ENCODE measurements at regions not wholly inside any gene's neighbourhood (a gene's known extent, or its start where the extent isn't known, plus 50 kb on each side); places are given as distances from the start of the nearest gene placed in this dataset.

GRCh38 chr13:85698256-85698655 is 101.0 kb downstream of the SLITRK6 start:
- Histone ChIP-seq H3K4me3 (no peak overlapping the region), H3K4me1 (replicated peaks in 1 of 2) (no peaks in the 10 kb centered on the region), H3K27ac (no peak overlapping the region)
- in situ Hi-C loops (cut with MboI; ENCODE audit: low pct_unique_long_range_greater_than_20kb in 2 of 9, low sequenced_read_pairs in 9 of 9, unreplicated experiment in 9 of 9): no loop called here
- ATAC-seq (replicated peaks in 6 of 8): no peak
- WGBS, 10 experiments: 0 to 80% (median 57%) methylated on average over 3 to 4 of the region's 4 CpGs

GRCh38 chr13:85694992-85695391 is 104.2 kb downstream of the SLITRK6 start:
- ATAC-seq (replicated peaks in 6 of 8): no peak
- H3K4me1 ChIP-seq (replicated peaks in 1 of 2): no peaks in the 10 kb centered on the region
- in situ Hi-C loops (cut with MboI; ENCODE audit: low pct_unique_long_range_greater_than_20kb in 2 of 9, low sequenced_read_pairs in 9 of 9, unreplicated experiment in 9 of 9): no loop called here
- 0 to 91% (median 57%) methylated on average over 4 of the region's 4 CpGs; no CpG with 5 or more reads in 1 of the 10 experiments for WGBS, 10 experiments
- H3K4me3 ChIP-seq: no peak overlapping the region
- no peak overlapping the region for H3K27ac ChIP-seq

GRCh38 chr13:85693889-85694511 is 105.2 kb downstream of the SLITRK6 start:
- in situ Hi-C loops (cut with MboI; ENCODE audit: low pct_unique_long_range_greater_than_20kb in 2 of 9, low sequenced_read_pairs in 9 of 9, unreplicated experiment in 9 of 9): no loop called here
- peak in 1 of 8 experiments; percentile 27 for ATAC-seq (replicated peaks in 6 of 8)
- WGBS, 10 experiments: 9 to 98% (median 81%) methylated on average over 2 to 6 of the region's 7 CpGs

GRCh38 chr13:85690368-85690767 is 108.9 kb downstream of the SLITRK6 start:
- ATAC-seq (replicated peaks in 6 of 8): no peak
- WGBS, 10 experiments: 0 to 100% (median 0%) methylated on average over 1 of the region's 1 CpG; no CpG with 5 or more reads in 1 of the 10 experiments
- Histone ChIP-seq H3K27ac (no peak overlapping the region), H3K4me3 (no peak overlapping the region), H3K4me1 (replicated peaks in 1 of 2) (no peaks in the 10 kb centered on the region)
- in situ Hi-C loops (cut with MboI; ENCODE audit: low pct_unique_long_range_greater_than_20kb in 2 of 9, low sequenced_read_pairs in 9 of 9, unreplicated experiment in 9 of 9): no loop called here

More at GRCh38 chr13:85693889-85694511, 105.2 kb downstream of the SLITRK6 start:
- Histone ChIP-seq H3K4me3 (no peak overlapping the region), H3K27ac (no peak overlapping the region), H3K4me1 (replicated peaks in 1 of 2) (no peaks in the 10 kb centered on the region)

GRCh38 chr13:85685436-85685835 is 113.8 kb downstream of the SLITRK6 start:
- no peaks in the 10 kb centered on the region for H3K4me1 ChIP-seq (replicated peaks in 1 of 2)
- ATAC-seq (replicated peaks in 6 of 8): no peak
- in situ Hi-C loops (cut with MboI; ENCODE audit: low pct_unique_long_range_greater_than_20kb in 2 of 9, low sequenced_read_pairs in 9 of 9, unreplicated experiment in 9 of 9): no loop called here
- H3K4me3 ChIP-seq: no peak overlapping the region
- H3K27ac ChIP-seq: no peak overlapping the region
- WGBS, 10 experiments: 0 to 100% (median 85%) methylated on average over 1 of the region's 1 CpG; no CpG with 5 or more reads in 4 of the 10 experiments

- 0 to 83% (median 39%) methylated on average over 1 to 8 of the region's 8 CpGs; no CpG with 5 or more reads in 2 of the 10 experiments for WGBS, 10 experiments
- Histone ChIP-seq H3K4me1 (replicated peaks in 1 of 2) (no peaks in the 10 kb centered on the region), H3K27ac (no peak overlapping the region), H3K4me3 (no peak overlapping the region)
- no peak for ATAC-seq (replicated peaks in 6 of 8)
- in situ Hi-C loops (cut with MboI; ENCODE audit: low pct_unique_long_range_greater_than_20kb in 2 of 9, low sequenced_read_pairs in 9 of 9, unreplicated experiment in 9 of 9): no loop called here
Observed at GRCh38 chr13:85675151-85675907, 123.9 kb downstream of the SLITRK6 start.

GRCh38 chr13:85671336-85671735 is 127.9 kb downstream of the SLITRK6 start:
- H3K27ac ChIP-seq: no peak overlapping the region
- peaks cover 0 to 2% of the 10 kb centered on the region in 2 donors for H3K4me1 ChIP-seq (replicated peaks in 1 of 2)
- in situ Hi-C loops (cut with MboI; ENCODE audit: low pct_unique_long_range_greater_than_20kb in 2 of 9, low sequenced_read_pairs in 9 of 9, unreplicated experiment in 9 of 9): no loop called here
- WGBS, 10 experiments: 0 to 100% (median 92%) methylated on average over 1 to 3 of the region's 3 CpGs
- no peak overlapping the region for H3K4me3 ChIP-seq
- no peak for ATAC-seq (replicated peaks in 6 of 8)

GRCh38 chr13:85666356-85666755 is 132.9 kb downstream of the SLITRK6 start:
- no peak for ATAC-seq (replicated peaks in 6 of 8)
- Histone ChIP-seq H3K4me3 (no peak overlapping the region), H3K4me1 (replicated peaks in 1 of 2) (peaks cover 0 to 3% of the 10 kb centered on the region in 2 donors), H3K27ac (no peak overlapping the region)
- in situ Hi-C loops (cut with MboI; ENCODE audit: low pct_unique_long_range_greater_than_20kb in 2 of 9, low sequenced_read_pairs in 9 of 9, unreplicated experiment in 9 of 9): no loop called here
- 11 to 66% (median 43%) methylated on average over 2 to 3 of the region's 3 CpGs; no CpG with 5 or more reads in 1 of the 10 experiments for WGBS, 10 experiments

- in situ Hi-C loops (cut with MboI; ENCODE audit: low pct_unique_long_range_greater_than_20kb in 2 of 9, low sequenced_read_pairs in 9 of 9, unreplicated experiment in 9 of 9): no loop called here
- WGBS, 10 experiments: 0 to 100% (median 81%) methylated on average over 1 to 4 of the region's 4 CpGs
- H3K4me3 ChIP-seq: no peak overlapping the region
- peak in 5 of 8 experiments; percentile 22 to 72 (median 54) for ATAC-seq (replicated peaks in 6 of 8)
- H3K27ac ChIP-seq: no peak overlapping the region
- peaks cover 0 to 3% of the 10 kb centered on the region in 2 donors for H3K4me1 ChIP-seq (replicated peaks in 1 of 2)
Observed at GRCh38 chr13:85665286-85665685, 133.9 kb downstream of the SLITRK6 start.

GRCh38 chr13:85663856-85664255 is 135.4 kb downstream of the SLITRK6 start:
- ATAC-seq (replicated peaks in 6 of 8): no peak
- in situ Hi-C loops (cut with MboI; ENCODE audit: low pct_unique_long_range_greater_than_20kb in 2 of 9, low sequenced_read_pairs in 9 of 9, unreplicated experiment in 9 of 9): no loop called here
- WGBS, 10 experiments: 0 to 100% (median 83%) methylated on average over 1 of the region's 1 CpG; no CpG with 5 or more reads in 1 of the 10 experiments
- no peak overlapping the region for H3K27ac ChIP-seq
- no peak overlapping the region for H3K4me3 ChIP-seq
- peaks cover 0 to 3% of the 10 kb centered on the region in 2 donors for H3K4me1 ChIP-seq (replicated peaks in 1 of 2)

GRCh38 chr13:85662186-85662585 is 137.0 kb downstream of the SLITRK6 start:
- in situ Hi-C loops (cut with MboI; ENCODE audit: low pct_unique_long_range_greater_than_20kb in 2 of 9, low sequenced_read_pairs in 9 of 9, unreplicated experiment in 9 of 9): no loop called here
- no peak for ATAC-seq (replicated peaks in 6 of 8)
- H3K4me3 ChIP-seq: no peak overlapping the region
- H3K4me1 ChIP-seq (replicated peaks in 1 of 2): peaks cover 0 to 3% of the 10 kb centered on the region in 2 donors
- H3K27ac ChIP-seq: no peak overlapping the region

- no peak overlapping the region for H3K4me3 ChIP-seq
- in situ Hi-C loops (cut with MboI; ENCODE audit: low pct_unique_long_range_greater_than_20kb in 2 of 9, low sequenced_read_pairs in 9 of 9, unreplicated experiment in 9 of 9): no loop called here
- no peak overlapping the region for H3K27ac ChIP-seq
- no peak for ATAC-seq (replicated peaks in 6 of 8)
- peaks cover 0 to 3% of the 10 kb centered on the region in 2 donors for H3K4me1 ChIP-seq (replicated peaks in 1 of 2)
Observed at GRCh38 chr13:85661675-85662074, 137.5 kb downstream of the SLITRK6 start.

GRCh38 chr13:85659493-85659892 is 139.7 kb downstream of the SLITRK6 start:
- no peak overlapping the region for H3K4me3 ChIP-seq
- in situ Hi-C loops (cut with MboI; ENCODE audit: low pct_unique_long_range_greater_than_20kb in 2 of 9, low sequenced_read_pairs in 9 of 9, unreplicated experiment in 9 of 9): no loop called here
- no peaks in the 10 kb centered on the region for H3K4me1 ChIP-seq (replicated peaks in 1 of 2)
- H3K27ac ChIP-seq: no peak overlapping the region
- 0 to 100% (median 80%) methylated on average over 2 to 4 of the region's 4 CpGs; no CpG with 5 or more reads in 1 of the 10 experiments for WGBS, 10 experiments
- peak in 1 of 8 experiments; percentile 73 for ATAC-seq (replicated peaks in 6 of 8)

GRCh38 chr13:85657942-85658341 is 141.3 kb downstream of the SLITRK6 start:
- H3K4me1 ChIP-seq (replicated peaks in 1 of 2): no peaks in the 10 kb centered on the region
- no peak overlapping the region for H3K27ac ChIP-seq
- no peak overlapping the region for H3K4me3 ChIP-seq
- no peak for ATAC-seq (replicated peaks in 6 of 8)
- in situ Hi-C loops (cut with MboI; ENCODE audit: low pct_unique_long_range_greater_than_20kb in 2 of 9, low sequenced_read_pairs in 9 of 9, unreplicated experiment in 9 of 9): no loop called here

Measured in motor neuron (in vitro differentiated cells).